DND-41 (cell line): ENCODE measurements at regions not wholly inside any gene's neighbourhood (a gene's known extent, or its start where the extent isn't known, plus 50 kb on each side); places are given as distances from the start of the nearest gene placed in this dataset.

Source experiments
- EZH2 ChIP-seq: IDR thresholded peaks from 3 replicates; pipeline ENCODE4 v1.6.1; 2012; ENCODE audit warnings: borderline replicate concordance, low read depth, mild to moderate bottlenecking, moderate library complexity, low read length, inconsistent platforms; ENCODE audit not compliant: severe bottlenecking
- TF ChIP-seq, protein P1 (sequence below): IDR thresholded peaks from 2 replicates; pipeline ENCODE4 v1.5.1; 2012; ENCODE audit warnings: borderline replicate concordance, low read length, moderate library complexity, mild to moderate bottlenecking; ENCODE audit not compliant: poor library complexity, severe bottlenecking; ENCODE audit errors: extremely low read depth

DNA sequence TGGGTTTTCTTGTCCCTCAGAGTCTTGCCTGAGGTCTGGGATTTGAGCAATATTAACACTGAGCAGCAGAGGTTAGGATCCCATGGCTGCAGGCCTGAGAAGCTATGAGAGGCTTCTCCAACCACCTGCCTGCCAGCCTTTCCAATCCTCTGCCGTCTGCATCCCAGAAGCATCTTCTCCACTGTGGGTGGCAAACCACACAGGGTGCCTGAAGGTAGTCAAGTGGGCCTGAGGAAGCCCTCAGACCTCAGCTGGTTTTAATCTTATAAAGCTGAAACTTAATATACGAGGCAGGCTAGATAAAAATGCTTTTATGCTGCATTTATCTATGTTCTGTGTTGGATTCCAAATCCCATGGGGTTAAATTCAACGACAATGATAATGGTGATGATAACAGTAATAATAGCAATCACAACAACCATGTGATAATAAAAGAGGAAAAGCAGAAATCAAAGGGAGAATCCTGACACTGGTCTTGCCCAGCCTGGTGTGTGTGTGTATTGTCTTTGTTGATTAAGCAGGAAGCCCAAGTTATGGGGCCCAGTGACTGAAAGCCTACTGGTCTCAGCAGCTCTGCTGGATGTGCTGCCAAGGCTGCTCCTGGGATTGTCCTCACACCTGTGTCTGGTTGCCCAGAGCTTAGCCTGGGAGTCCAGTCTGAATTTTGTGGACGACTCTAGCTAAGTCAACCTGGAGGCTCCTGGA lies 59.7 kb upstream of the LDAH start:
- TF ChIP-seq, protein P1, sequence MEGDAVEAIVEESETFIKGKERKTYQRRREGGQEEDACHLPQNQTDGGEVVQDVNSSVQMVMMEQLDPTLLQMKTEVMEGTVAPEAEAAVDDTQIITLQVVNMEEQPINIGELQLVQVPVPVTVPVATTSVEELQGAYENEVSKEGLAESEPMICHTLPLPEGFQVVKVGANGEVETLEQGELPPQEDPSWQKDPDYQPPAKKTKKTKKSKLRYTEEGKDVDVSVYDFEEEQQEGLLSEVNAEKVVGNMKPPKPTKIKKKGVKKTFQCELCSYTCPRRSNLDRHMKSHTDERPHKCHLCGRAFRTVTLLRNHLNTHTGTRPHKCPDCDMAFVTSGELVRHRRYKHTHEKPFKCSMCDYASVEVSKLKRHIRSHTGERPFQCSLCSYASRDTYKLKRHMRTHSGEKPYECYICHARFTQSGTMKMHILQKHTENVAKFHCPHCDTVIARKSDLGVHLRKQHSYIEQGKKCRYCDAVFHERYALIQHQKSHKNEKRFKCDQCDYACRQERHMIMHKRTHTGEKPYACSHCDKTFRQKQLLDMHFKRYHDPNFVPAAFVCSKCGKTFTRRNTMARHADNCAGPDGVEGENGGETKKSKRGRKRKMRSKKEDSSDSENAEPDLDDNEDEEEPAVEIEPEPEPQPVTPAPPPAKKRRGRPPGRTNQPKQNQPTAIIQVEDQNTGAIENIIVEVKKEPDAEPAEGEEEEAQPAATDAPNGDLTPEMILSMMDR, result no peak
- TF ChIP-seq EZH2, result no peak
